Breast epithelium (tissue), 4 donors: ENCODE measurements at regions not wholly inside any gene's neighbourhood (a gene's known extent, or its start where the extent isn't known, plus 50 kb on each side); places are given as distances from the start of the nearest gene placed in this dataset.

ENCODE experiments used
- DNase-seq, 2 donors: peaks; one replicate each; pipeline ENCODE4 v3.0.0-alpha.2; 2019; ENCODE audit warnings: low spot score in 2 of 2
- H3K27ac ChIP-seq, 2 donors: fragments of 200-600 bp; sonication (generic) in 1 of 2; one replicate each; pipeline ENCODE4 v1.5.1; 2016 to 2019; ENCODE audit warnings: mild to moderate bottlenecking in 1 of 2
- H3K27me3 ChIP-seq, 2 donors: fragments of 200-600 bp; sonication (generic) in 1 of 2; one replicate each; pipeline versions ENCODE4 v1.5.1 to v1.6.0; 2017 to 2019; ENCODE audit warnings: control low read depth in 1 of 2, mild to moderate bottlenecking in 1 of 2
- H3K36me3 ChIP-seq: fragments of 200-600 bp; one replicate; pipeline ENCODE4 v1.5.1; 2019
- H3K4me1 ChIP-seq, 2 donors: fragments of 200-600 bp; sonication (generic); one replicate each; pipeline ENCODE4 v1.5.1; 2016 to 2019; ENCODE audit warnings: control low read depth in 1 of 2
- H3K4me3 ChIP-seq, 3 donors: fragments of 200-600 bp; sonication (generic); 1 replicate in 2 of 3; 2 replicates in 1 of 3; pipeline ENCODE4 v1.5.1; 2016 to 2019; ENCODE audit warnings: mild to moderate bottlenecking in 3 of 3, moderate library complexity in 2 of 3
- H3K9me3 ChIP-seq, 2 donors: fragments of 200-600 bp; sonication (generic) in 1 of 2; one replicate each; pipeline ENCODE4 v1.5.1; 2016 to 2019; ENCODE audit warnings: control low read depth in 1 of 2
- CTCF ChIP-seq, 3 donors: fragments of 450-650 bp; IDR thresholded peaks; one replicate each; pipeline ENCODE4 v1.5.1; 2016 to 2017; ENCODE audit warnings: antibody characterized with exemption in 3 of 3, mild to moderate bottlenecking in 3 of 3, moderate library complexity in 3 of 3
- POLR2A ChIP-seq: fragments of 450-650 bp; IDR thresholded peaks from one replicate; pipeline ENCODE4 v1.6.1; 2016; ENCODE audit warnings: antibody characterized with exemption, mild to moderate bottlenecking, moderate library complexity
- POLR2AphosphoS5 ChIP-seq, 3 donors: sonication (generic); formaldehyde crosslinking; IDR thresholded peaks; one replicate each; pipeline ENCODE4 v1.6.1; 2017; ENCODE audit warnings: antibody characterized with exemption in 3 of 3
- intact Hi-C: fragments of 100-400 bp; cut with DNase I; formaldehyde crosslinking; loops from one replicate; pipeline ENCODE4 v1.15.1; 2023; ENCODE audit warnings: low total_unique reads

GRCh38 chr4:176595257-176595656 is 197.5 kb downstream of the VEGFC start:
- H3K27ac ChIP-seq = no peak overlapping the region
- TF ChIP-seq POLR2AphosphoS5 (IDR thresholded peaks at IDR 0.05) (no peak), CTCF (IDR thresholded peaks at IDR 0.05) (no peak), POLR2A (no peak)
- no peak for DNase-seq
- H3K27me3 ChIP-seq = no peaks in the 10 kb centered on the region
- H3K36me3 ChIP-seq = no peaks in the 10 kb centered on the region
- H3K9me3 ChIP-seq = peaks cover 4 to 12% of the 10 kb centered on the region in 2 donors
- H3K4me3 ChIP-seq = no peak overlapping the region
- no peaks in the 10 kb centered on the region for H3K4me1 ChIP-seq
- intact Hi-C loops = no loop called here

GRCh38 chr4:176601124-176601523 is 191.6 kb downstream of the VEGFC start:
- intact Hi-C loops = no loop called here
- no peaks in the 10 kb centered on the region for H3K36me3 ChIP-seq
- no peak for DNase-seq
- no peak overlapping the region for H3K27ac ChIP-seq
- H3K27me3 ChIP-seq = no peaks in the 10 kb centered on the region
- no peak overlapping the region for H3K4me3 ChIP-seq
- TF ChIP-seq CTCF (IDR thresholded peaks at IDR 0.05) = no peak
- TF ChIP-seq POLR2AphosphoS5 (IDR thresholded peaks at IDR 0.05) = no peak
- TF ChIP-seq POLR2A = no peak
- no peaks in the 10 kb centered on the region for H3K4me1 ChIP-seq
- H3K9me3 ChIP-seq = no peaks in the 10 kb centered on the region

- no peaks in the 10 kb centered on the region for H3K27me3 ChIP-seq
- no peak for DNase-seq
- H3K4me3 ChIP-seq = no peak overlapping the region
- no peaks in the 10 kb centered on the region for H3K4me1 ChIP-seq
- intact Hi-C loops = no loop called here
- no peaks in the 10 kb centered on the region for H3K9me3 ChIP-seq
- no peaks in the 10 kb centered on the region for H3K36me3 ChIP-seq
- TF ChIP-seq POLR2A (no peak), POLR2AphosphoS5 (IDR thresholded peaks at IDR 0.05) (no peak), CTCF (IDR thresholded peaks at IDR 0.05) (no peak)
- no peak overlapping the region for H3K27ac ChIP-seq
Observed at GRCh38 chr4:176607807-176608206, 184.9 kb downstream of the VEGFC start.

- no peaks in the 10 kb centered on the region for H3K36me3 ChIP-seq
- TF ChIP-seq POLR2AphosphoS5 (IDR thresholded peaks at IDR 0.05) = no peak
- no peak for TF ChIP-seq POLR2A
- TF ChIP-seq CTCF (IDR thresholded peaks at IDR 0.05) = no peak
- no peak for DNase-seq
- no peaks in the 10 kb centered on the region for H3K9me3 ChIP-seq
- no peaks in the 10 kb centered on the region for H3K4me1 ChIP-seq
- intact Hi-C loops = no loop called here
- H3K4me3 ChIP-seq = no peak overlapping the region
- no peak overlapping the region for H3K27ac ChIP-seq
- H3K27me3 ChIP-seq = no peaks in the 10 kb centered on the region
Observed at GRCh38 chr4:176608346-176608745, 184.4 kb downstream of the VEGFC start.

GRCh38 chr4:176610594-176610993 is 182.1 kb downstream of the VEGFC start:
- intact Hi-C loops = no loop called here

More at GRCh38 chr4:176610594-176610993, 182.1 kb downstream of the VEGFC start:
- Histone ChIP-seq H3K4me1 (no peaks in the 10 kb centered on the region), H3K27me3 (no peaks in the 10 kb centered on the region), H3K4me3 (no peak overlapping the region), H3K36me3 (no peaks in the 10 kb centered on the region), H3K27ac (no peak overlapping the region), H3K9me3 (no peaks in the 10 kb centered on the region)
- no peak for TF ChIP-seq CTCF (IDR thresholded peaks at IDR 0.05)
- no peak for TF ChIP-seq POLR2A
- TF ChIP-seq POLR2AphosphoS5 (IDR thresholded peaks at IDR 0.05) = no peak
- no peak for DNase-seq
